IMR-90 (cell line): ENCODE measurements at regions not wholly inside any gene's neighbourhood (a gene's known extent, or its start where the extent isn't known, plus 50 kb on each side); places are given as distances from the start of the nearest gene placed in this dataset.

ENCODE experiments used
- CEBPB ChIP-seq: IDR thresholded peaks from 2 replicates; pipeline ENCODE4 v1.6.1; 2012; ENCODE audit warnings: low read depth, low read length, improper control_type of control experiment
- CHD1 ChIP-seq: IDR thresholded peaks from 2 replicates; pipeline ENCODE4 v1.6.1; 2012; ENCODE audit warnings: low read depth, low read length, improper control_type of control experiment
- CTCF ChIP-seq: conservative IDR thresholded peaks from 2 replicates; pipeline ENCODE4 v1.5.1; 2012; ENCODE audit warnings: mild to moderate bottlenecking, low read depth, low read length, improper control_type of control experiment
- USF2 ChIP-seq: fragments of 150-350 bp; IDR thresholded peaks from 2 replicates; pipeline ENCODE4 v1.6.1; 2017; ENCODE audit warnings: mild to moderate bottlenecking, antibody characterized with exemption, low read length, low read depth

DNA sequence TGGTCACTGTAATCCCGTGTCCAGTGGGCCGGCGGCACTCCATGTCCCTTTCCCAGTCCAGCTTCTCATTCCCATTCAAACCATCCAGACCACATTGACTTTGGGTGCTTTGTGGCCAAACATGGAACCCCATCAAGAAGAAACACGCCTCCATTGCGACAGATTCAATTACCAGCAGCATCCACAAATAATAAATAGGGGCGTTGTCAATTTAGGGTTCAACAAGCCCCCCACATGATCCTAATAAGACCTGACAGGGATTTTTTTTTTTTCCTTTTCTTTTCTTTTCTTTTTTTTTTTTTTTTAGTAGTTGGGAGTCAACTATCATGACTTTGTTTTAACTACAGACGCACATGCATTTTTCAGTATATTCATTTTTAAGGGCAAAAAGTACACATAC, 149.4 kb downstream of the DICER1 start:
- TF ChIP-seq CTCF: no peak
- no peak for TF ChIP-seq CHD1
- TF ChIP-seq CEBPB: no peak
- no peak for TF ChIP-seq USF2
